Thymus (tissue), 11 donors: ENCODE measurements at regions not wholly inside any gene's neighbourhood (a gene's known extent, or its start where the extent isn't known, plus 50 kb on each side); places are given as distances from the start of the nearest gene placed in this dataset.

ENCODE experiments used
- DNase-seq, 9 donors: peaks; one replicate each; pipeline ENCODE4 v3.0.0-alpha.2; 2013; ENCODE audit warnings: low spot score in 9 of 9, low read depth in 6 of 9, missing footprints in 1 of 9
- H3K27ac ChIP-seq, 2 donors: one replicate each; pipeline ENCODE4 v1.5.1; 2013; ENCODE audit warnings: control low read depth in 1 of 2, low read depth in 1 of 2, low read length in 1 of 2, mild to moderate bottlenecking in 1 of 2, moderate library complexity in 1 of 2
- H3K27me3 ChIP-seq, 2 donors: one replicate each; pipeline ENCODE4 v1.5.1; 2013; ENCODE audit warnings: low read length in 1 of 2; ENCODE audit not compliant: control insufficient read depth in 2 of 2, insufficient read depth in 1 of 2
- H3K36me3 ChIP-seq, 2 donors: one replicate each; pipeline ENCODE4 v1.5.1; 2013; ENCODE audit warnings: low read length in 1 of 2, mild to moderate bottlenecking in 1 of 2, moderate library complexity in 1 of 2; ENCODE audit not compliant: control insufficient read depth in 2 of 2, insufficient read depth in 2 of 2
- H3K4me1 ChIP-seq, 2 donors: one replicate each; pipeline ENCODE4 v1.5.1; 2013; ENCODE audit warnings: low read length in 2 of 2; ENCODE audit not compliant: control insufficient read depth in 2 of 2, insufficient read depth in 2 of 2
- H3K4me3 ChIP-seq, 2 donors: one replicate each; pipeline ENCODE4 v1.5.1; 2013; ENCODE audit warnings: low read length in 2 of 2, control low read depth in 1 of 2, mild to moderate bottlenecking in 1 of 2
- H3K9me3 ChIP-seq, 2 donors: one replicate each; pipeline ENCODE4 v1.5.1; 2013; ENCODE audit warnings: low read length in 1 of 2, mild to moderate bottlenecking in 1 of 2; ENCODE audit not compliant: control insufficient read depth in 2 of 2, insufficient read depth in 1 of 2
- WGBS: extraction: QIAGEN DNeasy Blood & Tissue Kit; methylation state at CpG from one replicate; pipeline ENCODE4 v1.1.7; 2013; 5-methylcytosine and 5-hydroxymethylcytosine counted together
- donor health status: healthy.

DNA sequence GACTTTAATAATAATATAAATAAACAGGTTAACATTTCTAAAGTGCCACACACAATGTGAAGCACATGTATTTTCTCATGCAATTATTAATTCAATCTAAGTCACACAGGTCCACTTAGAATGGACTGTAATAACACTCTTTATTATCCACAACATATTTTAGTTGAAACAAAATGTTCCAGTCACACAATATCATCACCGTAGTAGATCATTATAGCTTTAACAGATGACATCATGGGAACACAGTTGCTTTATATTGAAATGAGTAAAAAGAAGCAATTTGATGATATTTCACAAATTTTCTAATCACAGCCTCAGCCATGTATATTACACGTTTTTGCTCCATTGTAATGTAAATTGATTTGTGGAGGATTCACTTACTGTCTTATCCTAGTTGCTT is 266.3 kb downstream of the MEIS1 start:
- H3K4me3 ChIP-seq: no peak overlapping the region
- WGBS: 94% methylated on average over 2 of the region's 2 CpGs
- H3K27me3 ChIP-seq: no peaks in the 10 kb centered on the region
- no peak overlapping the region for H3K27ac ChIP-seq
- H3K9me3 ChIP-seq: no peaks in the 10 kb centered on the region
- no peaks in the 10 kb centered on the region for H3K36me3 ChIP-seq
- DNase-seq: no peak
- no peaks in the 10 kb centered on the region for H3K4me1 ChIP-seq

DNA sequence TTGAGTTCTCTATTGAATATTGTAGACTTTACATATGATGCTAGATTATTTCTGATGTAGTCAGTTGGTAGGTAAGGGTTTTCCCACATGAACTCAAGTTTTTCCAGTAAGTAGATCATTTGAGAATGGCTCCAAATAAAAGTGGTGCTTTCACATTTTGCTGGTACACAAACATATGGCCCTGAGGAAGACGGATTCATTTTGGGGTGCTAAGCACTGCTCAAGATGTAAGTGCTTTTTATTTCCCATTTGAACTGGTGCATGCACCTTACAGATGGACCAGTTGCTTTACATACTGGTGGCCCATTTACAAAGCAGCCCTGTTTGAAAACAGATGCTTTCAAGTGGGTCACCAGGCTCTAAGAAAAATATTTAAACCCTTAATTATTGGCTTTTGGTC is 266.7 kb downstream of the MEIS1 start:
- no peaks in the 10 kb centered on the region for H3K36me3 ChIP-seq
- no peak overlapping the region for H3K27ac ChIP-seq
- H3K4me1 ChIP-seq: no peaks in the 10 kb centered on the region
- no peaks in the 10 kb centered on the region for H3K27me3 ChIP-seq
- 92% methylated on average over 1 of the region's 1 CpG for WGBS
- no peaks in the 10 kb centered on the region for H3K9me3 ChIP-seq
- no peak for DNase-seq
- no peak overlapping the region for H3K4me3 ChIP-seq

DNA sequence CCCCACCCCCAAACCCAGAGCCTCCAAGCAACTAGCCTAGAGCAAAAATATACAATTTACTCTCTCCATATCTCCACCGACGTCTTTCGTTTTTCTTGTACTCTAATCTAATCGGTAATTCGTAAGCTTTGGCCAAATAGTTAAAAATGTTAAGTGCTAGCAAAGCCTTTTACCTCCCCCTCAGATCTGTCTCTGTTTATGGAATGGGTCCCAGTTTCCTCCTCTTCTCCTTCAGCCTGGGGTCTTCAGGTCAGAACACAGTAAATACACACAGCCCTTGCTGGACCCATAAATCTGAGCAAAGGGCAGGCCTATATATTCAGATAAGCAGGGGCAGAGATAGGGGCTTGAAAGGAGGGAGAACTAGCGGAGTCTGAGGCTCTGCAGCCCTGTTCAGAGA is 267.4 kb downstream of the MEIS1 start:
- no peak for DNase-seq
- no peaks in the 10 kb centered on the region for H3K4me1 ChIP-seq
- no peaks in the 10 kb centered on the region for H3K36me3 ChIP-seq
- 95% methylated on average over 6 of the region's 6 CpGs for WGBS
- H3K4me3 ChIP-seq: no peak overlapping the region
- no peaks in the 10 kb centered on the region for H3K27me3 ChIP-seq
- no peak overlapping the region for H3K27ac ChIP-seq
- H3K9me3 ChIP-seq: no peaks in the 10 kb centered on the region

DNA sequence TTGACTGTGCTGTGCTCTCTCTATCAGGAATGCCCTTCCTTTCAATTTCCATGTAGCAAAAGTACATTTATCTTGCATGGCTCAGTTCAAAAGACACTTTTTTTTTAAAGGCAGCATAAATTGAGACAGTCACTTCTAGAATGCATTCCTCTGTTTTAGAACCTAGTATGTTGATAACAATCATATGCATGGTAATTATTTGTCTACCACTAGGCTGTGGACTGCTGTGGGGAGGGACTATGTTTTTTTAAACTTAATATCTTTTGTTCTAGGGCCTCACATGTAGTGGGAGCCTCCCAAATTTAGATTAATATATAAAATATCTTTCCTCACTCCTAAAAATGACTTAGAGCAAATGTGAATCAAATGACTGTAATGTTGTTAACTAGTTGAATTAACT is 269.9 kb downstream of the MEIS1 start:
- no peaks in the 10 kb centered on the region for H3K4me1 ChIP-seq
- H3K27ac ChIP-seq: no peak overlapping the region
- H3K36me3 ChIP-seq: no peaks in the 10 kb centered on the region
- no peak overlapping the region for H3K4me3 ChIP-seq
- H3K27me3 ChIP-seq: no peaks in the 10 kb centered on the region
- no peaks in the 10 kb centered on the region for H3K9me3 ChIP-seq
- no peak for DNase-seq

DNA sequence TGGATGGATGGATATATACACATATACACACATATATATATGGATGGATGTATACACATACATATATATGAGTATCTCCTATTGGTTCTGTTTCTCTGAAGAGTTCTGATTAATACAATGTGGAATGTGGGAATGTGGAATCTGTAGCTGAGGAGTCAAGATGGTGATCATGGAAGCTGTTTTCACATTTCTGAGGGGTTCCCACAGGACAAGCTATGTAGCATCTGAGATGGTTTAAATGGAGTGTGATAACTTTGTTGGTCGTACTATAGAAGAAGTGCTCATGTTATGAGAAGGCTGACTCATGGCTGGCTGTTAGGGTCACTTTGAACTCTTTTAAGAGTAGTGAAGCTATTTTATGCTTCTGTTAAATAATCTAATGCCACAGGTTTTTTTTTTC is 279.7 kb downstream of the MEIS1 start:
- no peaks in the 10 kb centered on the region for H3K9me3 ChIP-seq
- 91% methylated on average over 1 of the region's 1 CpG for WGBS
- no peaks in the 10 kb centered on the region for H3K36me3 ChIP-seq
- no peaks in the 10 kb centered on the region for H3K4me1 ChIP-seq
- no peak overlapping the region for H3K27ac ChIP-seq
- DNase-seq: no peak
- no peak overlapping the region for H3K4me3 ChIP-seq
- H3K27me3 ChIP-seq: no peaks in the 10 kb centered on the region

DNA sequence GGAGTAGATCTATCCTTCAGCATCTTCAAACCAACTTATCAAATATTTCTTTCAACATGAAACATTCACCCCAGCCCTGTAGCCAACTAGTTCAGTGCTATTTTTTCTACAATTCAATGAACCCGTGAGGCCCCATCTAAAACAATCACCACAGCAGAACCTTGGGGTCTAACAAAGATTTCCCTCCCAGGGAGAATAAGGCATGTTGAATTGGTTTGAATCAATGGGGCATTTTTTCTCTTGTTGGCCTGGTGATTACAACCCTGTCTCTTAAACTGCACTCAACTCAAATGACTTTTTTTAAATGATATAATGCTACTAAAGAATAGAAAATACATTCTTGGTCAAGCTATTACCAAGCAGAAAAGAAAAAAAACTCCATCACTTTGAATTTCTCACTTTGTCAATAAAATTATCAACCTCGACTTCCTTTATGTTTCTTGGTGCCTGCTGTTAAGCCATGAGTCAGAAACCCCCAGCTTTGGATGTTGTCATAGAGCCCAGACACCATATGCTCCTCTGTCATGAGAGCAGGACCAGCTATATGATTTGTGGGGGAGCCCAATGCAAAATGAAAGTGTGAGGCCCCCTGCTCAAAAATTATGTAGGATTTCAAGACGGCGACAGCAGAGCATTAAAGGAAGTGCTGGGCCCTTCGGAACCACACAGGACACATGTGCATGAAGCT is 282.4 kb downstream of the MEIS1 start:
- Histone ChIP-seq H3K4me3 (no peak overlapping the region), H3K4me1 (no peaks in the 10 kb centered on the region)
- WGBS: 35% methylated on average over 5 of the region's 5 CpGs

DNA sequence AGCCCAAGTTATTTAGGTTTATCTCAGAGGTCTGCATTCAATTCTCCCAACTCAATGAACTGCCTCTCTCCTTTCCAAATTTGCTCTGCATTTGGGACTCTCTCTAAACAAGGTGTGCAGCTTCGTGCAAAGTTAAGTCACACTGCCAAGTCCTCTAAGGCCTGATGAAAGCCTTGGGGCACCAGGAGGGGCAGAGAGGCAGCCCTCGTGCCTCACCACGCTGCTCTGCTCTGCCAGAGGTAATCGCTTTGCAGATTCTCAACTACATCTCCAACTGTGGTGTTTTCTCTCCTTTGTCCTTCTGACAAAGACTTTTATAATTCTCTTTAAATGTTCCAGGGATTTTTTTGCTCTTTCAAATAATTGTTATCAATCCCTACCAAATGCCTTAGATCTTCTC is 283.0 kb downstream of the MEIS1 start:
- DNase-seq: no peak
- H3K36me3 ChIP-seq: no peaks in the 10 kb centered on the region
- WGBS: 82% methylated on average over 4 of the region's 4 CpGs
- no peaks in the 10 kb centered on the region for H3K9me3 ChIP-seq
- no peak overlapping the region for H3K27ac ChIP-seq
- no peak overlapping the region for H3K4me3 ChIP-seq
- H3K4me1 ChIP-seq: no peaks in the 10 kb centered on the region
- H3K27me3 ChIP-seq: no peaks in the 10 kb centered on the region

More for the DNA sequence above, 282.4 kb downstream of the MEIS1 start:
- Histone ChIP-seq H3K36me3 (no peaks in the 10 kb centered on the region), H3K27ac (no peak overlapping the region), H3K9me3 (no peaks in the 10 kb centered on the region), H3K27me3 (no peaks in the 10 kb centered on the region)
- no peak for DNase-seq

DNA sequence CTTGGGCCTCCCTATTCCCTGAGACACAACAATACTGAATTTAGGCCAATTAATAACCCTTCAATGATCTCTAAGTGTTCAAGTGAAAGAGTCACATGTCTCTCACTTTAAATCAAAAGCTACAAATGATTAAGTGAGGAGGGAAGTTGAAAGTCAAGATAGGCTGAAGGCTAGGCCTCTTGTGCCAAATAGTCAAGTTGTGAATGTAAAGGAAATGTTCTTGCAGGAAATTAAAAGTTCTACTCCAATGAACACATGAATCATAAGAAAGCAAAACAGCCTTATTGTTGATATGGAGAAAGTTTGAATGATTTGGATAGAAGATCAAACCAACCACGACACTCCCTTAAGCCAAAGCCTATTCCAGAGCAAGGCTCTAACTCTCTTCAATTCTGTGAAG is 286.9 kb downstream of the MEIS1 start:
- no peak overlapping the region for H3K27ac ChIP-seq
- DNase-seq: no peak
- no peaks in the 10 kb centered on the region for H3K4me1 ChIP-seq
- H3K36me3 ChIP-seq: no peaks in the 10 kb centered on the region
- no peaks in the 10 kb centered on the region for H3K9me3 ChIP-seq
- no peaks in the 10 kb centered on the region for H3K27me3 ChIP-seq
- 89% methylated on average over 1 of the region's 1 CpG for WGBS
- H3K4me3 ChIP-seq: no peak overlapping the region

DNA sequence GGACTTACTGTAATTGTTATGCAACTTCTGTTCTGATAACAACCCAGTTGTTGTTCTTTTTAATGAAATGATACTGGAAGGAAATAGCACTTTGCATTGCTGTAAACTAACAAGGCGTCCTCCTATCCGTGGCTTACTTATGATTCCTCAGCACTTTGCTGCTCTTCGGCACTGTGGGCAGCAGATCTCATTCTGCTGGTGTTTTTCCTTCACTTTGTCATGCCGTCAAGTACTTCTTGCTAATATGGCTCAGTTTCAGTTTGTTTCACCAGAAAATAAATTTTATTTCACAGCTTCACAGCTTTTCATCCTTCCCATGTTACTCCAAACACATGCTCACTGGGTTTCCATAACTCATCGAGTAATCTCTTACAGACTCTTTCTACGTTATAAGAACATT is 289.3 kb downstream of the MEIS1 start:
- Histone ChIP-seq H3K36me3 (no peaks in the 10 kb centered on the region), H3K27ac (no peak overlapping the region), H3K4me1 (no peaks in the 10 kb centered on the region), H3K9me3 (no peaks in the 10 kb centered on the region), H3K4me3 (no peak overlapping the region), H3K27me3 (no peaks in the 10 kb centered on the region)
- 87% methylated on average over 6 of the region's 6 CpGs for WGBS
- DNase-seq: no peak
